ENCODE measurements at regions not wholly inside any gene's neighbourhood (a gene's known extent, or its start where the extent isn't known, plus 50 kb on each side); places are given as distances from the start of the nearest gene placed in this dataset.

- in situ Hi-C loops (cut with HindIII; ENCODE audit: low sequenced_read_pairs), result no loop called here
- H3K4me3 ChIP-seq (ENCODE audit: low read depth, low read length), result no peak overlapping the region
- no peak for TF ChIP-seq CTCF (IDR thresholded peaks at IDR 0.05; ENCODE audit: low read depth, low read length)
- DNase-seq (ENCODE audit: low read depth, low spot score), result no peak
Measured at GRCh38 chr19:28640506-28640905, 572.4 kb downstream of the UQCRFS1 start.

DNA sequence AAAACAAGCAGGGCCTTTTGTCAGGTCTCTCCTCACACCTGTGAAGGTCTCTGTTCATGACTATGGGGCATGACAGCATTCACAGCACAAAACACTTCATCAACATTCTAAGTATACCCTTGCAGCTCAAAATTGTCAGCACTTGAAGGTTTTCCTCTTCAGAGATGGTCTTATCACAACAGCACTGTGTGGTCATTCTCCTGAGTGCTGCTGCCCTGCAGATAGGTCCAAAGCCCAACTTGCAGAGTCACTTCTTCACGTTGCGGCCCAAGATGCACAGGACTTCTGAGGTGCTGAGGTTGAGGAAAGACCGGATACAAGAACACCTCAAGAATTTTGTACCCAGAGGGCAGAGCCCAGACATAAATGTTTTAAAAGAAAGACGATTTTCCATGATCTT is 574.5 kb downstream of the UQCRFS1 start:
- no peak for DNase-seq (ENCODE audit: low read depth, low spot score)
- TF ChIP-seq CTCF (IDR thresholded peaks at IDR 0.05; ENCODE audit: low read depth, low read length), result no peak
- no peak overlapping the region for H3K4me3 ChIP-seq (ENCODE audit: low read depth, low read length)
- in situ Hi-C loops (cut with HindIII; ENCODE audit: low sequenced_read_pairs), result no loop called here

GRCh38 chr19:28636706-28637105 is 576.2 kb downstream of the UQCRFS1 start:
- TF ChIP-seq CTCF (IDR thresholded peaks at IDR 0.05; ENCODE audit: low read depth, low read length), result no peak
- no peak for DNase-seq (ENCODE audit: low read depth, low spot score)
- H3K4me3 ChIP-seq (ENCODE audit: low read depth, low read length), result no peak overlapping the region
- in situ Hi-C loops (cut with HindIII; ENCODE audit: low sequenced_read_pairs), result no loop called here

GRCh38 chr19:28636016-28636629 is 576.8 kb downstream of the UQCRFS1 start:
- no peak overlapping the region for H3K4me3 ChIP-seq (ENCODE audit: low read depth, low read length)
- in situ Hi-C loops (cut with HindIII; ENCODE audit: low sequenced_read_pairs), result no loop called here
- no peak for TF ChIP-seq CTCF (IDR thresholded peaks at IDR 0.05; ENCODE audit: low read depth, low read length)
- no peak for DNase-seq (ENCODE audit: low read depth, low spot score)

DNA sequence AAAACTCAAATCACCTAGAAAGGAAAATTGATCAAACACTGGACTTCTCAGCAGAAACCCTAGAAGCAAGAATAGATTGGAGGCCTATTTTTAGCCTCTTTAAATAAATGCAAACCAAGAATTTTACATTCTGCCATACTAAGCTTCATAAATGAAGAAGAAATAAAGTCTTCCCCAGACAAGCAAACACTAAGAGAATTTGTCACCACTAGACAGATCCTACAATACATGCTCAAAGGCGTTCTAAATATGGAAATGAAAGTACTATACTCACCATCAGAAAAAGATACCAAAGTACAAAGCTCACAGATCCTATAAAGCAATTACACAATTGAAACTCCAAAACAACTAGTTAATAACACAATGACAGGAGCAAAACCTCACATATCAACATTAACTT is 578.1 kb downstream of the UQCRFS1 start:
- TF ChIP-seq CTCF (IDR thresholded peaks at IDR 0.05; ENCODE audit: low read depth, low read length), result no peak
- in situ Hi-C loops (cut with HindIII; ENCODE audit: low sequenced_read_pairs), result no loop called here
- no peak overlapping the region for H3K4me3 ChIP-seq (ENCODE audit: low read depth, low read length)
- no peak for DNase-seq (ENCODE audit: low read depth, low spot score)

DNA sequence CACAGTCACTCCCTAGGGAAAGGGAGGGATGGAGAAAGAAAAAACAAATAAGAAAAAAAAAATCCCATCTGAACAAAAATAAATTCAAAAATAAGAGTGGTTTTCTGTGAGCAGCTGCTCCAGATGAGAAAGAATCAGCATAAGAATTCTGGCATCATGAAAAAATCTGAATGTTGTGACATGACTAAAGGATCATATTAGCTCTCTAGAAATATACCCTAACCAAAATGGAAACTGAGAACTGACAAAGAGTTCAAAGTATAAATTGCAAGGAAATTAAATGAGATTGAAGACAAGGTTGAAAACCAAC is 579.0 kb downstream of the UQCRFS1 start:
- no peak for TF ChIP-seq CTCF (IDR thresholded peaks at IDR 0.05; ENCODE audit: low read depth, low read length)
- DNase-seq (ENCODE audit: low read depth, low spot score), result no peak
- H3K4me3 ChIP-seq (ENCODE audit: low read depth, low read length), result no peak overlapping the region
- in situ Hi-C loops (cut with HindIII; ENCODE audit: low sequenced_read_pairs), result no loop called here

All from astrocyte of the spinal cord (primary cell).